ENCODE measurements at regions not wholly inside any gene's neighbourhood (a gene's known extent, or its start where the extent isn't known, plus 50 kb on each side); places are given as distances from the start of the nearest gene placed in this dataset.
"Not testable (repeated sequence)": the region's sequence is repeated elsewhere in the genome, so short reads cannot be mapped to it uniquely, and the experiment has no call there.

DNA sequence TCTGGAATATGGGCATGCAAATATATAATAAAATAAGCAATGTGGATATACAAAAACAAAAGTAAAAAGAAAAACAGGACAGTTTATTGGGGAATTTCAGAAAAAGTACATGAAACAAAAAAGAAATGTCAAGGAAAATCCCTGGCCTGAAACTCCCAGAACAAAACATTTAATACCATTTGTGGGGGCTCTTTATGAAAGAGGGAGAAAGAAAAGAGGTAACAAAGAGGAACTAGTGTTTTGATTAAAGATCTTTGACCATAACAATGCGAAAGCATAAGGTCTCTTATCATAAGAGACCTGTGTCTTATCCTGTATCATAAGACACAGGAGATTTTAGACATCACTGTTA lies 88.6 kb upstream of the ARID1B start:
- no peak for DNase-seq (ENCODE audit: low read depth)

GRCh38 chr6:156687789-156688619 lies 89.2 kb upstream of the ARID1B start:
- DNase-seq (ENCODE audit: low read depth), result peak; percentile 31

DNA sequence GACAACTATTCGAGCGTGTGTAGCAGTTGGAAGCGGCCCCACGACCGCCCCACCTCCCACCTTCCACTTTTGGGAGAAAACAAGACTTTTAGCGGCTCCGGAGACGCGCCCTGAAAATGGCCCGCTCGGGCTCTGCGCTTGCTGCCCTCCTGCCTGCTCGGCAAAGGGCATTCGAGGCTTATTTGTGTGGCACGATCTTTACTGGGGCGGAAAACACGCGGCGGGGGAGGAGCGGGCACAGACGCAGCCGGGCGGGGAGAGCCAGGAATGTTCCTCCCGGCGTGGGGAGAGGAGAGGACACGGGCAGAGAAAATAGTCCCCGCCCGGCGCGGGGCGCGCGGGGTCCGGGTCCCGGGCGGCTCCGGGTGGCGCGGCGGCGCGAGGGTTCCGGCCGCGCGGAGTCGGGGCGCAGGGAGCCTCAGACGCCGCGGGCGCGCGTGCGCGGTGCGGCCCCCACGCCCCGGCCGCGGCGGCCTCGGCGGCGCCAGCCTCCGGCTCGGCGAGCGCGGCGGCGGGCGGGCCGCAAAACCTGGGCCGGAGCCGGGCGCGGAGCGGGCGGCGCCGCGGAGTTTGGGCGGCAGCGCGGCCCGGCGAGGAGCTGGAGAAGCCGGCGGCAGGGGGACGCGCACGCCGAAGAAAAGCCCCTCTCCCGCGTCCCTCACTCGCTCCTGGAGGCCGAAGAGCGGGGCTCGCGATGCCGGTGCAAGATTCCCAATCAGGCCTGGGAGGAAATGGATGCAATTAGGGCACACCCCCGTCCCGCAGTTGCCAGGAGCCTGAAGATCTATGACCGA lies 90.0 kb upstream of the ARID1B start:
- peak; percentile 91 for DNase-seq (ENCODE audit: low read depth)

DNA sequence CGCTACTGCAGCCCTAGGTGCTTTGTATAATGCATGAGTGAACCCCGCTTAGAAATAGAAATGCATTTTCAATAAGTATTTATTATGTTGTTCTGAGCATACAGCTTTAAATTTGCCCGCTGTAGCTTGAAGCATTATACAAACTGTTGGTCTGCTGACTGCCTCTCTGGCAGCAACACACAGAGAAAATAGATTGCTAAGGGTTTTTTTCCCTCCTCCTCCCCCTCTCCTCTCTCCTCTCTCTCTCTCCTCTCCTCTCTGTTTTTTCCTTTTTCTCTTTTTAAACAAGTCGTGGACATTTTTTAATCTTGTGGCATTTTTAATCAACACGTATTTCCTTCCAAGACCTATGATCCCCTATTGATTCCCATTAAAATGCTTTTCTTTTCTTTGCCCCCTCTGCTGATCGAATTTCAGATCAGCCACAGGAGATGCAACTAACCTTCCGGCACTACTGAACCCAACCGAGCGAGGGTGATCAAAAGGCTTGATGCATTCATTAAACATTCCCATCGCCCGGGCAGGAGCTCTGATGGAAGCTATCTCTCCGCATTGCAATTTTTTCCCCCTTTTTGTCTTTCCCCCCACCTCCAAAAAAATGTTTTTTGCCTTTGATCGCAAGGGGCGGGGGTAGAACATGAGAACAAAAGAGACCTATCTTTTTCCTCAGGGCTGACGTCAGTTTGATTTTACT lies 90.7 kb upstream of the ARID1B start:
- peak; percentile 79 for DNase-seq (ENCODE audit: low read depth)

GRCh38 chr6:156685823-156686222 lies 91.4 kb upstream of the ARID1B start:
- DNase-seq (ENCODE audit: low read depth), result no peak

DNA sequence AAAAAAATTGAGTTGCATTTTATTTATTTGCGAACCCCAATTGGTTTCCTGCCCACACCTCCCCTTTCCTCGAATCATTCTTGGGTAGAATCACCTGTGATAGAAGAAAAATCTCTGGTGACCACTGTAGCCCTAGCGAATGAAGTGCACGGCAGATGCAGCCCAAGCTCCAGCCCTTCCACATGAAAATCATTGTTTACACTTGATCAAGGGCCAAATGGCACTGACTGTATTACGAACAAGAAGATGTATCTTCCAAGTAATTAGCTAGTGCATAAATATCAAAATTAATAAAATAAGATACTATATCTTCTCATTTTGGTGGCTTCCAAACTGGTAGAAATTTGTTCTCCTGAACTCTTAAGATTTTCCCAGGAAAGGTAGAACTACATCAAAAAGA lies 93.4 kb upstream of the ARID1B start:
- no peak for DNase-seq (ENCODE audit: low read depth)

DNA sequence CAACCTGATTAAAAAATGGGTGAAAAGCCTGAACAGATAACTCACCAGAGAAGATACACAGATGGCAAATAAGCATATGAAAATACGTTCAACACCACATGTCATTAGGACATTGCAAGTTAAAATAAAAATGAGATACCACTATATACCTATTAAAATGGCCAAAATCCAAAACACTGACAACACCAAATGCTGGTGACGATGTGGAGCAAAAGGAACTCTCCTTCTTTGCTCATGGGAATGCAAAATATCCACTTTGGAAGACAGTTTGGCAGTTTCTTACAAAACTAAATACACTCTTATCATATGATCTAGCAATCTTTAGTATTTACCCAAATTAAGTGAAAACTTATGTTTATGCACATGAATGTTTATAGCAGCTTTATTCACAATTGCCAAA lies 100.5 kb upstream of the ARID1B start:
- DNase-seq (ENCODE audit: low read depth), result no peak

GRCh38 chr6:156674197-156674596 lies 103.0 kb upstream of the ARID1B start:
- DNase-seq (ENCODE audit: low read depth), result no peak

GRCh38 chr6:156670097-156670496 lies 107.1 kb upstream of the ARID1B start:
- DNase-seq (ENCODE audit: low read depth), result not testable (repeated sequence)

DNA sequence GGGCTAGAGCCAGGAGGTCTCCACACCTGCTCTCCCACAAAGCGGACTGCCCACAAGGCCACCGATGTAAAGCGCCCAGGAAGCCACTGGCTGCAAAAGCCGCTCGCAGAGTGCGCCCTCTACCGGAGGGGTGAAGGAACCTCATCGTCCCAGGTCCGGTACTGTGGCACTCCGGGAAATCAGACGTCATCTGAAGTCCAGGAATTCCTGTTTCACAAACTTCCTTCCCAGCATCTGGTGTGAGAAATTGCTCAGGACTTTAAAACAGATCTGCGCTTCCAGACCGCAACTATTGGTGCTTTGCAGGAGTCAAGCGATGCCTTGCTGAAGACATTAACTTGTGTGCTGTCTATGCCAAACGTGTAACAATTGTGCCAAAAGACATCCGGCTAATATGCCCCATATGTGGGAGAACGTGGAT lies 115.1 kb upstream of the ARID1B start:
- peak; percentile 46 for DNase-seq (ENCODE audit: low read depth)

- no peak for DNase-seq (ENCODE audit: low read depth)
Observed at GRCh38 chr6:156660389-156660788, 116.8 kb upstream of the ARID1B start.

- DNase-seq (ENCODE audit: low read depth), result no peak
Observed at GRCh38 chr6:156659822-156660198, 117.4 kb upstream of the ARID1B start.

DNA sequence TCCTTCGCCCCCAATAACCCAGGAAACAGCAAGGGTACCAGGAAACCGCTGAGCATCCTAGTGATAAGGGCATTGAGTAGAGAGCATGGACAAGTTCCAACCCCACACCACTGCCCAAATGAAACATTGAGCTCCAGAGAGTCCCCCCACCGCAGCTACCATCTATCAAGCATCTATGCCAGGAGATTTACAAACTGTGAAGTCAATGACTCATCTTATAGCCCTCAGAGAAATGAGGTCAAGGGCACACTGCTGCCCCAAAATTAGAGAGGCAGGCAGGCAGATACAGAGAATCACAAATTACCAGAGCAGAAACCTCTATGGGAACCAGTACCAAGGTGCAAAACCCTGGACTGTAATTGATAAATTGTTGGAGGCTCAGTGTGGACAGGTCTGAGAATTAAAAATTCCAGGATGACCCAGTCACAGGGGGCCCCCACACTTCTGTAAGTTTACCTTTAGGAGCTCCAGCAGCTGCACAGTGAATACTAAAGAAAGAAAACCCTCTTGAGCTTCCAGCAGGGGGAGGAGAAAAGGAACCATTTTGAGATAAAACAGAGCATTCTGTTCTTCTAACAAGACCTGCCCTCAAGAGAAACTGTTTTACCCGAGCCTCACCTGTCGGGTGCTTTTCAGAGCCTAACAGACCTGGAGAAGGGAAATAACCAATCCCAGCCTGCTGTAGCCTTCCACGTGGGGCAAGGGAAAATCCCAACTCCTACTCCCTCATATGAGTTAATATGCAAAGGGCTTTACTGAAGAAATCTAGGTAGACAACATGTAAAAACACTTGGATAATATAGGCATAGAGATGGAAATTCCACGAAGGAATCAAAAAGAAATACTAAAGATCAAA lies 118.0 kb upstream of the ARID1B start:
- peak; percentile 53 for DNase-seq (ENCODE audit: low read depth)

DNA sequence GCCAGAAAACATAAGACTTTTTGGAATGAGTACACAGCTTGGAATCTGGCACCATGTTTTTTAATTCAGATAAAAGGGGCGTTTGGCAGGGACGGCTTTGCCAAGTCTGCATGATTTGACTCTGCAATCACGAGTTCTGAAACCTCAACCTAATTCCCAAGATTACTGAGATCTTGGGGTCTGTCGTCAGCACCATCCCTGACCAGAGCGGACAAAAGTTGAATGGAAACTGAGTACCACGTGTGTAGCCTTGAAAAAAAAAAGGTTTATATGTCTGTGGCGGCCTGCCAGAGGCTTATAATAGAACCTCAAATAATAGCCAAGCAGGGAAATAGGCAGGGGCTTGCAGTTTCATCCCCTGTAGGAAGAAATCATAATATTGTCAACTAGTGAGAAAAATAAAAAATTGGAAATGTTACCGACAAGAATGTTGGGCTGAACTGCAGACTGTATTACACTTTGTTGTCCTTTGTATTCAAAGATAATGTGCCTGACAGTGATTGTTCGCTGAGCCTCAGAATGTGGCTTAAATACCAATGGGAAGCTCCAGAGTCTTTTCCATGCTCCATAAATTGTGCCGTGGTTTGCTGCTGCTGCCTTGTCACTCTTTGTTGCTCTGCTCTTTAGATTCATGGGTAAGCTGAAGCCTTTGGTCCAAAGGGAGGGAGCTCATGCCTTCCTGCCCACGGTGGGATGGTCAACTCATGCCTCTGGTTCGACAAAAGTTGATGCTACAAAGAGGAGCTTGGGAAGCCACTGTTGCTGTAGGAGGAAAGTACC lies 118.8 kb upstream of the ARID1B start:
- DNase-seq (ENCODE audit: low read depth), result peak; percentile 82

- peak; percentile 17 for DNase-seq (ENCODE audit: low read depth)
Observed at GRCh38 chr6:156657296-156657695, 119.9 kb upstream of the ARID1B start.

DNA sequence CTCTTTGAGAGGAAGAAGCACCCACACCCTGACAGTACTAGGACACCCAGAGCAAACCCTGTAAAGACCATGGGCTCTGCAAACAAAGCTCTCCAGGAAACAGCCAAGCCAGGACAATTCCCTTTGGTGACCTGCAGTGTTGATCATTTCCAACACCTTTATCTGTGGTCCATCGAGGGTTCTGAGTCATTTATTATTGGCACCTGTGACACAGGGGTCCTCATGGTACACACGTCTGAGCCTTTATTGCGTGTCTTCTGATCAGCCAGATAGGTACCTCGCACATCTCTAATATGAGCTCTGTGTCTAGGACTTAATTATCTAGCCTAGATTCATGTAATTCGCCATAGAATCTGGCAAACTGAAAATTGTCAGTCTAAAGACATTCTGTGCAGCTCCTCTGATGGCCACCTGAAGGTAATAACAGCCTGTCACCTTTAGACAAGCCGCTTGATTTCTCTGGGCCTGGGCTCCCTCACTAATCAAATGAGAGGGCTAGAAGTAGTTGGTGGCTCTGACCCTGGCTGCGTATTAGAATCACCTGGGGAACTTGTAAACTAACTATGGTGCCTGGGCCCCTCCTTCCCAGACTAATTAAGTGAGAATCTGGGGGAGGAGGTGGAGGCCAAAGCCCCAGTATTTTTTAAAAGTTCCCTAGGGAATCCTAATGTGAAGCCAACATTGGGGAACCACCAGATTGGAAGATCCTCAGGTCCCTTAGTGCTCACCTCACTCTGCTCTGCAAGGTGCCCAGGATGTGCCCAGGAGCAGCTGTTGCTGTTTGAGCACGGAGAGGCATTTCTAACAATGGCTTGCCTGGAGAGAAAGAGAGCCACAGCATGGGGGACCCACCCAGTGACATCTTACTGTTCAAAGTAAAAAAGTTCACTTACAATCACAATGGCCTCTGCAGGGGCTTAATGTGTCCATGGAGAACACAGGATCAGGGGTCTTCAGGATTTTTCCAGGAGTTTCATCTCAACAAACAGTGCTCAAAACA lies 122.0 kb upstream of the ARID1B start:
- DNase-seq (ENCODE audit: low read depth), result no peak

DNA sequence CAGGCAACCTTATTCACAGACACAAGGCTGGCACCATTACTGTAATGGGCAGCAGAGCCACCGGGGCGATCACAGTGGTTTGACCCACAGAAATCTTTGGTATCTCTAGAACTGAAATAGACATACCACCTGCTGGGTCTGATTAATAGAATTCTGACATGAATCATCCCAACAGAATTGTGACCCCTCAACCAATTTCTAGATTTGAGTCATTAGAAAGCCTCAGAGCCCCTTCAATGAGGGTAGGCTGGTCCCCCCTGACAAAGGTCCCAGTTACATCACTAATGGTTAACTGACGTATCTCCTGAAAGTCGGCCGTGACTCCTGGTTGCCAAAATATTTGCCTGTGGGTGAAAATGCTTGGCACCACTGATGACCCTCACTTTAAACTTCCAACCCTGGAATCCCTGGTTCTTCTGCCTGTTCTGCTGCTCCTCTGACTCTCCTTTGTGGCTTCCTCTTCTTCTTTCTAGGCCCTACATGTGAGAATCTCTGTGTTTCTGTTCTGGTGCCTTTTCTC lies 124.9 kb upstream of the ARID1B start:
- no peak for DNase-seq (ENCODE audit: low read depth)

DNA sequence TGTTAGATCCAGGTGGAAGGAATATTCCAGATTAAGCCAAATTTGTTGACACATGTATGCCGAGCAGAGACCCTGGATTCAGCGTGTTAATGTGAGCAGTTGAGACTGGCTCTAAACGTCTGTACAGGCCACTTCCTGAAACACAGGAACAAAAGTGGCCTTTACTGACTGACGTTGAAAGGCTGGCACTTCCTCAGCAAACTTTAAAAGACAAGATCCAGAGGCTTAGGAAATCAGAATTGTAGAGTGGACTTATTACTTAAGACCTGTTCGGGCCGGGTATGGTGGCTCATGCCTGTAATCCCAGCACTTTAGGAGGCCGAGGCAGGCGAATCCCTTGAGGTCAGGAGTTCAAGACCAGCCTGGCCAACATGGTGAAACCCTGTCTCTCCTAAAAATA lies 125.7 kb upstream of the ARID1B start:
- DNase-seq (ENCODE audit: low read depth), result no peak

- DNase-seq (ENCODE audit: low read depth), result no peak
Observed at GRCh38 chr6:156650896-156651390, 126.2 kb upstream of the ARID1B start.

Data from Daoy (cell line).